HG03342 (cell line): ENCODE measurements at regions not wholly inside any gene's neighbourhood (a gene's known extent, or its start where the extent isn't known, plus 50 kb on each side); places are given as distances from the start of the nearest gene placed in this dataset.
"Not testable (repeated sequence)": the region's sequence is repeated elsewhere in the genome, so short reads cannot be mapped to it uniquely, and the experiment has no call there.

Experiments
- ATAC-seq: cut with Tn5 transposase; IDR thresholded peaks from one replicate; pipeline ENCODE4 v1.9.1; 2021; ENCODE audit warnings: mild to moderate bottlenecking, moderate library complexity; ENCODE audit not compliant: unreplicated experiment

GRCh38 chr2:236767941-236768340 is 198.3 kb downstream of the ACKR3 start:
- no peak for ATAC-seq

- no peak for ATAC-seq
These were observed 198.9 kb downstream of the ACKR3 start for GRCh38 chr2:236768393-236769140.

- no peak for ATAC-seq
These were observed 200.5 kb downstream of the ACKR3 start for GRCh38 chr2:236769981-236770671.

- ATAC-seq, result no peak
These were observed 202.7 kb downstream of the ACKR3 start for GRCh38 chr2:236772220-236772837.

GRCh38 chr2:236773206-236773605 is 203.6 kb downstream of the ACKR3 start:
- no peak for ATAC-seq

- ATAC-seq, result no peak
These were observed 204.5 kb downstream of the ACKR3 start for GRCh38 chr2:236774171-236774570.

- ATAC-seq, result no peak
These were observed 205.9 kb downstream of the ACKR3 start for GRCh38 chr2:236775511-236775910.

- ATAC-seq, result no peak
These were observed 206.6 kb downstream of the ACKR3 start for GRCh38 chr2:236776206-236776605.

- ATAC-seq, result no peak
These were observed 207.1 kb downstream of the ACKR3 start for GRCh38 chr2:236776695-236777251.

- no peak for ATAC-seq
These were observed 207.8 kb downstream of the ACKR3 start for GRCh38 chr2:236777408-236777807.

- ATAC-seq, result no peak
These were observed 212.6 kb downstream of the ACKR3 start for GRCh38 chr2:236781933-236782816.

- no peak for ATAC-seq
These were observed 213.3 kb downstream of the ACKR3 start for GRCh38 chr2:236782938-236783337.

GRCh38 chr2:236783417-236784020 is 213.9 kb downstream of the ACKR3 start:
- no peak for ATAC-seq

- no peak for ATAC-seq
These were observed 216.0 kb downstream of the ACKR3 start for GRCh38 chr2:236785611-236786057.

- ATAC-seq, result no peak
These were observed 217.1 kb downstream of the ACKR3 start for GRCh38 chr2:236786751-236787150.

GRCh38 chr2:236787376-236787775 is 217.8 kb downstream of the ACKR3 start:
- not testable (repeated sequence) for ATAC-seq

- ATAC-seq, result no peak
These were observed 218.3 kb downstream of the ACKR3 start for GRCh38 chr2:236787885-236788284.

- ATAC-seq, result no peak
These were observed 221.3 kb downstream of the ACKR3 start for GRCh38 chr2:236790963-236791362.

- ATAC-seq, result no peak
These were observed 223.7 kb downstream of the ACKR3 start for GRCh38 chr2:236793023-236794011.
